ENCODE measurements at regions not wholly inside any gene's neighbourhood (a gene's known extent, or its start where the extent isn't known, plus 50 kb on each side); places are given as distances from the start of the nearest gene placed in this dataset.

DNA sequence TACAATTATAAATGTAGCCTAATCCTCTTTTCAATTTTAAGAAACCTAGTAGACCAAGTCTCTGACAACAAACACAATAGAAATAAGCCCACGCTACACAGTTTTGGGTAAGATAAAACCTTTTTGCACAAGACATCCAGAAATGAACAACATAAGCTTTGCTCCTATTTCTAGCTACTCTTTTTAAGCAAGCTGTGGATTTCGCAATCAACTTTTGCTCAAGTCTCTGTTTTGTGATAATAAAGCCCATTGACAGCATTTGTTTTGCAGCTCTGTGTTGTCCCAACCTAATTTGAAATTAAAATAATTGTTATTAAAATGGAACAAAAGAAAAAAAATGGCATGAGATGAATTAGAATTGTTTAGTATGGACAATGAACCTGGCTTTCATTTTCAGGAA is 287.9 kb upstream of the PUDP start:
- no peak for ATAC-seq

DNA sequence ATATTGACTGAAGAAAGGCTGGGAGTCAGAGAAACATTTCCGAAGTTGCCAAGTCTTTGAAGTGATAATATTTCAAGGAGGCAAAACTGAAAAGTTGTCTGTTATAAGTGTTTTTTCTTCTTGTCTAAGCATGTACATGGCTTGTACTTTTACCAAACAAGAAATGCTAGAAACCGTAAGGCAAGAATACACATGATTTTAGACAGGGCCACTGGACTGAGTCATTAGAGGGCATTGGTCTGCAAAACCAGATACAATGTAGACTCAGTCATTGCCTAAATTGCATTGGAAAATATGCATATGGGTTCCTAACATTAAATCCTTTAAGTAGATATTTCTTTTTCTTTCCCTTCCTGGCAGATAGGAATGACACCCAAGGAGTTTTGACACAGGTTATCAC is 284.9 kb upstream of the PUDP start:
- Mint-ChIP-seq H3K4me3 (no peak overlapping the region), H3K4me1 (ENCODE audit: low read depth) (no peaks in the 10 kb centered on the region), H3K27me3 (ENCODE audit: low read depth) (no peaks in the 10 kb centered on the region), H3K9me3 (peaks cover 9% of the 10 kb centered on the region), H3K36me3 (ENCODE audit: insufficient read depth) (no peaks in the 10 kb centered on the region)
- ATAC-seq, result no peak
- DNase-seq, result no peak

More for the DNA sequence above, 287.9 kb upstream of the PUDP start:
- DNase-seq, result no peak
- Mint-ChIP-seq H3K9me3 (peaks cover 5% of the 10 kb centered on the region), H3K27me3 (ENCODE audit: low read depth) (no peaks in the 10 kb centered on the region), H3K36me3 (ENCODE audit: insufficient read depth) (no peaks in the 10 kb centered on the region), H3K4me1 (ENCODE audit: low read depth) (no peaks in the 10 kb centered on the region), H3K4me3 (no peak overlapping the region)

DNA sequence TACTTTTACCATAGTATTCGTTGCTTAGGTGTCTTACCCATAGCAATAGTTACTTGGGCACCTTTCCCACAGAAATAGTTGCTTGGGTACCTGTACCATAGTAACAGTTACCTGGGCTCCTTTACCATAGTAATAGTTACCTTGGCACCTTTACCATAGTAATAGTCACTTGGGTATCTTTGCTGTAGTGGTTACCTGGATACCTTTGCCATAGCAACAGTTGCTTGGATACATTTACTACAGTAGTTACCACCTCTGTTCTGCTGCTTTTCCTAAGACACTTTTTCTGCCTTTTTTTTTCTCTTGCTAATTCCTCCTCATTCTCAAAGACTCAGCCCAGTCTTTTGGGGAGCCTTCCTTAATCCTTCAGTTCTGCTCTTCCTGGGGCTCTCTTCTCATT is 272.8 kb upstream of the PUDP start:
- DNase-seq (no peak), ATAC-seq (no peak)
- Mint-ChIP-seq H3K4me3 (no peak overlapping the region), H3K27me3 (ENCODE audit: low read depth) (no peaks in the 10 kb centered on the region), H3K36me3 (ENCODE audit: insufficient read depth) (no peaks in the 10 kb centered on the region), H3K4me1 (ENCODE audit: low read depth) (no peaks in the 10 kb centered on the region), H3K9me3 (no peaks in the 10 kb centered on the region)

- no peak for DNase-seq
- H3K4me1 Mint-ChIP-seq (ENCODE audit: low read depth), result no peaks in the 10 kb centered on the region
- no peak overlapping the region for H3K4me3 Mint-ChIP-seq
- no peaks in the 10 kb centered on the region for H3K9me3 Mint-ChIP-seq
- H3K27me3 Mint-ChIP-seq (ENCODE audit: low read depth), result no peaks in the 10 kb centered on the region
- H3K36me3 Mint-ChIP-seq (ENCODE audit: insufficient read depth), result no peaks in the 10 kb centered on the region
- no peak for ATAC-seq
Observed at GRCh38 chrX:7414753-7415152, 266.8 kb upstream of the PUDP start.

DNA sequence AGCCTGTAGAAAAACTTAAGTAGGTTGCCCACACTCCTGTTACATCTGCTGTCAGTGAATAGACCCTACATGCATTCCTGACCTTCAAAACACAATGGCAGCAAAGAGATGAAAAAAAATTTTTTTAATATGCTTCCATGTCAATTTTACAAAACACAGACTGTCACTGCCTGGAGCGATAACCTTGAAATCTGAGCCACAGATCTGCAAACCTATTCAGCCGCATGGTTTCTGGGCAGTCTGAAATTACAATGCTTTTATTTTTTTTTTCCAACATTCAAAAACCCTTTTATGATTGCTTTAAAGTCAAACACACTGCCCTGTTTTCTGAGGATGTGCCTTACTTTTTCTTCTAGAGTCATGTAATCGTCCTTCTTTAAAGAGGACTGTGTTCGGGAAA is 264.9 kb upstream of the PUDP start:
- H3K4me1 Mint-ChIP-seq (ENCODE audit: low read depth), result no peaks in the 10 kb centered on the region
- no peaks in the 10 kb centered on the region for H3K36me3 Mint-ChIP-seq (ENCODE audit: insufficient read depth)
- no peaks in the 10 kb centered on the region for H3K27me3 Mint-ChIP-seq (ENCODE audit: low read depth)
- H3K9me3 Mint-ChIP-seq, result no peaks in the 10 kb centered on the region
- H3K4me3 Mint-ChIP-seq, result no peak overlapping the region
- no peak for DNase-seq
- no peak for ATAC-seq

GRCh38 chrX:7409866-7410265 is 261.9 kb upstream of the PUDP start:
- Mint-ChIP-seq H3K4me3 (no peak overlapping the region), H3K27me3 (ENCODE audit: low read depth) (no peaks in the 10 kb centered on the region), H3K9me3 (peaks cover 4% of the 10 kb centered on the region), H3K4me1 (ENCODE audit: low read depth) (no peaks in the 10 kb centered on the region), H3K36me3 (ENCODE audit: insufficient read depth) (no peaks in the 10 kb centered on the region)
- ATAC-seq, result no peak
- no peak for DNase-seq

DNA sequence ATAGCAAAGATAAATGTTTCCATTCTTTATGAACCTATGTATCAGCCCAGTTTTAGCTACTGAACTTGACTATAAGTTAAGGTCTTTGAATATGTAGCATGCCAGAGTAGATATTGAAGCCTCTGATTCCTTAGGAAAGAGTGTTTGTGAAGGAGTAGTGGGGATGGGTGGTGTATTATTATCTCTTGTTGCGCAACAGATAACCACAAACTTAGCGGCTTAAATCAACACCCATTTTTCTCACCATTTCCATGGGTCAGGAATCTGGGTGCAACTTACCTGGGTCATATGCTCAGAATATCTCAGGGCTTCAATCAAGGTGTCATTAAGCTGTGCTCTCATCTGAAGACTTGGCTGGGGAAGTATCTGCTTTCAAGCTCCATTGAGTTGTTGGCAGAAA is 251.4 kb upstream of the PUDP start:
- H3K27me3 Mint-ChIP-seq (ENCODE audit: low read depth), result no peaks in the 10 kb centered on the region
- H3K4me3 Mint-ChIP-seq, result no peak overlapping the region
- H3K9me3 Mint-ChIP-seq, result peaks cover 3% of the 10 kb centered on the region
- H3K36me3 Mint-ChIP-seq (ENCODE audit: insufficient read depth), result no peaks in the 10 kb centered on the region
- H3K4me1 Mint-ChIP-seq (ENCODE audit: low read depth), result no peaks in the 10 kb centered on the region
- no peak for DNase-seq
- no peak for ATAC-seq

DNA sequence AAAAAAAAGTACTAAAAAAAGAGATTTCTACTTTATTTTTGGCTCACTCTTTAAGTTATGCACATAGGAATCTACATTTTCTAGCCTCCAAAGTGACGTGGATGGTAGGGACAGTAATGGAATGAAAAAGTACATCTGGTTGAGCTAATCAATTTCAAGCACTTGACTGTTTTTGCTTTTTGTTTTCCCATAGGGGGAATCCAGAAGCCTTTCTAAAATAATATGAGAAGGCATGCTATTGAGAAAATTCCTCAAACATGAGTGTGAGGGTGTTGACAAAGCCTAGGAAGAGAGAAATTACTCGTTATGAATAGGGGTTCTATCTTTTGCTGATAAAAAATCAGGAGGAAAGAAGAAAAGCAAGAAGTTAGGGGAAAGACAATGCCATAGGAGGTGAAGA is 242.5 kb upstream of the PUDP start:
- Mint-ChIP-seq H3K4me1 (ENCODE audit: low read depth) (no peaks in the 10 kb centered on the region), H3K27me3 (ENCODE audit: low read depth) (no peaks in the 10 kb centered on the region), H3K4me3 (no peak overlapping the region), H3K9me3 (no peaks in the 10 kb centered on the region), H3K36me3 (ENCODE audit: insufficient read depth) (no peaks in the 10 kb centered on the region)
- ATAC-seq, result no peak
- DNase-seq, result no peak

DNA sequence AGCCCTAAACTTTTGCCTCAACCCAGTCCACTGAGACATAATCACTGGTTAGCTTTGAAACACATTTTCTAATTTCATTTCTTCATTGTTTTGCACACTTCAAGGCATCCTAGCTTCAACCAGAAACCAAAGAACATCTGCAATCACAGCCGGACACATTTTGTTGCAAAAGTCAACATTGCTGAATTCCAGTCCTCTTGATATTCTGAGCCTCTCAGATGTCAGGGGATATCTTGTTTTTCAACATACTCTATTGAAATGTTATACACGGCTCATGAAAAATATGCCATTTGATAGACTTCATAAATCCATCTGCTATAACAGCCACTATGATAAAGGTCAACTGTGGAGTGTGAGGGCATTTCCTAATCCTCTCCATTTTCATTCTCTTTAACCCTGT is 241.6 kb upstream of the PUDP start:
- no peaks in the 10 kb centered on the region for H3K4me1 Mint-ChIP-seq (ENCODE audit: low read depth)
- no peaks in the 10 kb centered on the region for H3K9me3 Mint-ChIP-seq
- H3K27me3 Mint-ChIP-seq (ENCODE audit: low read depth), result no peaks in the 10 kb centered on the region
- no peak overlapping the region for H3K4me3 Mint-ChIP-seq
- no peak for ATAC-seq
- no peak for DNase-seq
- H3K36me3 Mint-ChIP-seq (ENCODE audit: insufficient read depth), result no peaks in the 10 kb centered on the region

GRCh38 chrX:7385131-7385530 is 237.2 kb upstream of the PUDP start:
- Mint-ChIP-seq H3K27me3 (ENCODE audit: low read depth) (no peaks in the 10 kb centered on the region), H3K4me3 (no peak overlapping the region), H3K4me1 (ENCODE audit: low read depth) (no peaks in the 10 kb centered on the region), H3K9me3 (no peaks in the 10 kb centered on the region), H3K36me3 (ENCODE audit: insufficient read depth) (no peaks in the 10 kb centered on the region)
- no peak for ATAC-seq
- no peak for DNase-seq

DNA sequence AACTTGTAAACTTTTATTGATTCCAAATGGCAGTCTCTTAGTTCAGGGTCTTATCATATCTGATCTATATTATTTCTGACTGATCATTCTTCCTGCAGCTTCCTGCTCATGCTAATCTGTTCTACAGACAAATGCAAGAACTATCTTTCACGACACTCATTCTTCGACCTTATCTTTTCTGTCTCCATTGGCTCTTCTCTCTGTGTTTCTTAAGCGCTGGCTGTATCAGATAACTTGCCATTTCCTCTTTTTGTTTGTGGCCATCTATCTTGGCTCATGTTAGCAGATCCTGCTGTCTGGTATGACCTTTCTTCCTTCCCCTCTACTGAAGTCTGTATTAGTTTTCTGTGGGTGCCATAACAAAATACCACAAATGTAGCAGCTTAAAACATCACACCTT is 230.5 kb upstream of the PUDP start:
- no peak for ATAC-seq

GRCh38 chrX:7372825-7373525 is 225.0 kb upstream of the PUDP start:
- H3K9me3 Mint-ChIP-seq, result peaks cover 13% of the 10 kb centered on the region
- no peak for DNase-seq
- no peaks in the 10 kb centered on the region for H3K36me3 Mint-ChIP-seq (ENCODE audit: insufficient read depth)
- ATAC-seq, result no peak
- H3K4me1 Mint-ChIP-seq (ENCODE audit: low read depth), result no peaks in the 10 kb centered on the region
- H3K4me3 Mint-ChIP-seq, result no peak overlapping the region
- H3K27me3 Mint-ChIP-seq (ENCODE audit: low read depth), result no peaks in the 10 kb centered on the region

More for the DNA sequence above, 230.5 kb upstream of the PUDP start:
- Mint-ChIP-seq H3K9me3 (peaks cover 18% of the 10 kb centered on the region), H3K4me3 (no peak overlapping the region), H3K27me3 (ENCODE audit: low read depth) (no peaks in the 10 kb centered on the region), H3K4me1 (ENCODE audit: low read depth) (no peaks in the 10 kb centered on the region), H3K36me3 (ENCODE audit: insufficient read depth) (no peaks in the 10 kb centered on the region)
- DNase-seq, result no peak

GRCh38 chrX:7362111-7362510 is 214.2 kb upstream of the PUDP start:
- DNase-seq, result no peak
- no peak for ATAC-seq
- no peak overlapping the region for H3K4me3 Mint-ChIP-seq
- no peaks in the 10 kb centered on the region for H3K27me3 Mint-ChIP-seq (ENCODE audit: low read depth)
- H3K4me1 Mint-ChIP-seq (ENCODE audit: low read depth), result no peaks in the 10 kb centered on the region
- H3K9me3 Mint-ChIP-seq, result no peaks in the 10 kb centered on the region
- no peaks in the 10 kb centered on the region for H3K36me3 Mint-ChIP-seq (ENCODE audit: insufficient read depth)

DNA sequence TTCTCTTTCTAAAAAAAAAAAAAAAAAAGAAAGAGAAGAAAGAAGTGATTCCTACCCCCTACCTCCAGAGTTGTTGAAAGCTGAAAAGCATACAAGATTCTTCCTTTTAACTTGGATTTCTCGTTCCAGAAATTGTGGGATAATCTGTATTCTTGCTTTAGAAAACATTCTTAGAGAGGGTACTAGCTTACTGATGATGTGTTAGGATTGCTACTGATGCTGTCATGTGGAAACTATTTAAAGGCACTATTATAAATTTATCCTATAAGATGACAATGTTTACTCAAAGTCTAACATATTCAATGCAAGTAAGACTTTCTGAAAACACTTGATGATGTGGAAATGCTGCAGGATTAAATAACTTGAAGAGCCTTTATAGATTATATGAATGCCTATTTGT is 204.0 kb upstream of the PUDP start:
- ATAC-seq, result no peak
- peaks cover 2% of the 10 kb centered on the region for H3K36me3 Mint-ChIP-seq (ENCODE audit: insufficient read depth)
- no peak overlapping the region for H3K4me3 Mint-ChIP-seq
- H3K27me3 Mint-ChIP-seq (ENCODE audit: low read depth), result no peaks in the 10 kb centered on the region
- H3K4me1 Mint-ChIP-seq (ENCODE audit: low read depth), result no peaks in the 10 kb centered on the region
- DNase-seq, result no peak
- no peaks in the 10 kb centered on the region for H3K9me3 Mint-ChIP-seq

DNA sequence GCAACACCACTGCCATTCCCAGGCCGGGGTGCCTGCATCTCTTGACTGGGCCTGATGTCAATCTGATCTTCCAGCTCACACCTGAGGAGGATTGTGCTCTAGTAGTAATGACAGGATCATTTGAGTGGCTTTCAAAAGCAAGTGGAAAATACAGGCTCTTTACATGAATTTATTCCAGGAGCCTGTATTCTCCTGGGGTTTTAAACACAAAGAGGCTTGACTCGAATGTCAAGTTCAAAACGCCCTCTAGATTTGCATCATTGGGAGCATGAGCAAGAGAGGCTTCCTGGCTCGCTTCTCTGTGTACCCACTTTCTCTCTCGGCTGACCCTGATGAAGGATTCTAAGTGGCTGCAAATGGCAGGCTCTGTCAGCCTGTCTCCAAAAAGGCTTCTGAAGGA is 199.5 kb upstream of the PUDP start:
- DNase-seq (no peak), ATAC-seq (no peak)
- no peaks in the 10 kb centered on the region for H3K27me3 Mint-ChIP-seq (ENCODE audit: low read depth)
- H3K9me3 Mint-ChIP-seq, result no peaks in the 10 kb centered on the region
- H3K4me3 Mint-ChIP-seq, result no peak overlapping the region
- H3K4me1 Mint-ChIP-seq (ENCODE audit: low read depth), result no peaks in the 10 kb centered on the region
- peaks cover 2% of the 10 kb centered on the region for H3K36me3 Mint-ChIP-seq (ENCODE audit: insufficient read depth)

GRCh38 chrX:7346021-7346420 is 198.1 kb upstream of the PUDP start:
- H3K4me1 Mint-ChIP-seq (ENCODE audit: low read depth), result no peaks in the 10 kb centered on the region
- H3K4me3 Mint-ChIP-seq, result no peak overlapping the region
- DNase-seq, result no peak
- H3K27me3 Mint-ChIP-seq (ENCODE audit: low read depth), result no peaks in the 10 kb centered on the region
- no peaks in the 10 kb centered on the region for H3K9me3 Mint-ChIP-seq
- ATAC-seq, result no peak
- H3K36me3 Mint-ChIP-seq (ENCODE audit: insufficient read depth), result peaks cover 4% of the 10 kb centered on the region

All from activated T-cell treated with anti-CD3 and anti-CD28 coated beads, Interleukin-2, amount 50 U/mL, for 4 hours (primary cell).